ENCODE measurements at regions not wholly inside any gene's neighbourhood (a gene's known extent, or its start where the extent isn't known, plus 50 kb on each side); places are given as distances from the start of the nearest gene placed in this dataset.

GRCh38 chr10:28190196-28190595, 112.7 kb downstream of the MPP7 start:
- no peak overlapping the region for H3K4me3 ChIP-seq (ENCODE audit: low read depth, low read length)

GRCh38 chr10:28188526-28188925, 114.3 kb downstream of the MPP7 start:
- TF ChIP-seq CTCF (IDR thresholded peaks at IDR 0.05; ENCODE audit: borderline replicate concordance, insufficient read depth, low read depth, low read length) = no peak
- H3K4me3 ChIP-seq (ENCODE audit: low read depth, low read length) = no peak overlapping the region

More at GRCh38 chr10:28190196-28190595, 112.7 kb downstream of the MPP7 start:
- no peak for TF ChIP-seq CTCF (IDR thresholded peaks at IDR 0.05; ENCODE audit: borderline replicate concordance, insufficient read depth, low read depth, low read length)

- TF ChIP-seq CTCF (IDR thresholded peaks at IDR 0.05; ENCODE audit: borderline replicate concordance, insufficient read depth, low read depth, low read length) = no peak
- no peak overlapping the region for H3K4me3 ChIP-seq (ENCODE audit: low read depth, low read length)
These were observed 115.8 kb downstream of the MPP7 start for GRCh38 chr10:28186887-28187578.

- no peak overlapping the region for H3K4me3 ChIP-seq (ENCODE audit: low read depth, low read length)
- no peak for TF ChIP-seq CTCF (IDR thresholded peaks at IDR 0.05; ENCODE audit: borderline replicate concordance, insufficient read depth, low read depth, low read length)
These were observed 116.4 kb downstream of the MPP7 start for GRCh38 chr10:28186461-28186860.

- no peak for TF ChIP-seq CTCF (IDR thresholded peaks at IDR 0.05; ENCODE audit: borderline replicate concordance, insufficient read depth, low read depth, low read length)
These were observed 118.1 kb downstream of the MPP7 start for GRCh38 chr10:28184810-28185209.

GRCh38 chr10:28181478-28182096, 121.3 kb downstream of the MPP7 start:
- no peak overlapping the region for H3K4me3 ChIP-seq (ENCODE audit: low read depth, low read length)
- TF ChIP-seq CTCF (IDR thresholded peaks at IDR 0.05; ENCODE audit: borderline replicate concordance, insufficient read depth, low read depth, low read length) = no peak

More at GRCh38 chr10:28184810-28185209, 118.1 kb downstream of the MPP7 start:
- no peak overlapping the region for H3K4me3 ChIP-seq (ENCODE audit: low read depth, low read length)

- H3K4me3 ChIP-seq (ENCODE audit: low read depth, low read length) = no peak overlapping the region
- TF ChIP-seq CTCF (IDR thresholded peaks at IDR 0.05; ENCODE audit: borderline replicate concordance, insufficient read depth, low read depth, low read length) = no peak
These were observed 122.2 kb downstream of the MPP7 start for GRCh38 chr10:28180654-28181053.
